Ishikawa (cell line): ENCODE measurements at regions not wholly inside any gene's neighbourhood (a gene's known extent, or its start where the extent isn't known, plus 50 kb on each side); places are given as distances from the start of the nearest gene placed in this dataset.

Experiments
- CEBPB ChIP-seq: IDR thresholded peaks from 2 replicates; pipeline ENCODE4 v1.6.1; 2012
- CREB1 ChIP-seq: IDR thresholded peaks from 2 replicates; pipeline ENCODE4 v1.6.1; 2012; ENCODE audit warnings: low read depth
- EGR1 ChIP-seq: IDR thresholded peaks from 2 replicates; pipeline ENCODE4 v1.6.1; 2012
- EP300 ChIP-seq: IDR thresholded peaks from 2 replicates; pipeline ENCODE4 v1.6.1; 2012; ENCODE audit warnings: borderline replicate concordance
- FOXM1 ChIP-seq: IDR thresholded peaks from 2 replicates; pipeline ENCODE4 v1.6.1; 2012; ENCODE audit warnings: low read depth, borderline replicate concordance
- MAX ChIP-seq: IDR thresholded peaks from 2 replicates; pipeline ENCODE4 v1.6.1; 2012
- NFIC ChIP-seq: IDR thresholded peaks from 2 replicates; pipeline ENCODE4 v1.6.1; 2012
- RAD21 ChIP-seq: IDR thresholded peaks from 2 replicates; pipeline ENCODE4 v1.6.1; 2012; ENCODE audit warnings: low read depth
- TAF1 ChIP-seq: IDR thresholded peaks from 2 replicates; pipeline ENCODE4 v1.6.1; 2012; ENCODE audit warnings: low read depth, mild to moderate bottlenecking
- TCF12 ChIP-seq: IDR thresholded peaks from 2 replicates; pipeline ENCODE4 v1.6.1; 2012; ENCODE audit warnings: low read depth
- TEAD4 ChIP-seq: IDR thresholded peaks from 2 replicates; pipeline ENCODE4 v1.6.1; 2012
- YY1 ChIP-seq: IDR thresholded peaks from 2 replicates; pipeline ENCODE4 v1.6.1; 2012; ENCODE audit warnings: low read depth
- ZBTB7A ChIP-seq: IDR thresholded peaks from 2 replicates; pipeline ENCODE4 v1.6.1; 2012; ENCODE audit warnings: low read depth
- TF ChIP-seq, protein P1 (sequence below): IDR thresholded peaks from 2 replicates; pipeline ENCODE4 v1.6.1; 2012; ENCODE audit warnings: low read depth, mild to moderate bottlenecking
- TF ChIP-seq, protein P2 (sequence below): IDR thresholded peaks from 2 replicates; pipeline ENCODE4 v1.6.1; 2012

GRCh38 chr12:114229150-114229549 is 176.8 kb downstream of the TBX5 start:
- TF ChIP-seq, protein P1, sequence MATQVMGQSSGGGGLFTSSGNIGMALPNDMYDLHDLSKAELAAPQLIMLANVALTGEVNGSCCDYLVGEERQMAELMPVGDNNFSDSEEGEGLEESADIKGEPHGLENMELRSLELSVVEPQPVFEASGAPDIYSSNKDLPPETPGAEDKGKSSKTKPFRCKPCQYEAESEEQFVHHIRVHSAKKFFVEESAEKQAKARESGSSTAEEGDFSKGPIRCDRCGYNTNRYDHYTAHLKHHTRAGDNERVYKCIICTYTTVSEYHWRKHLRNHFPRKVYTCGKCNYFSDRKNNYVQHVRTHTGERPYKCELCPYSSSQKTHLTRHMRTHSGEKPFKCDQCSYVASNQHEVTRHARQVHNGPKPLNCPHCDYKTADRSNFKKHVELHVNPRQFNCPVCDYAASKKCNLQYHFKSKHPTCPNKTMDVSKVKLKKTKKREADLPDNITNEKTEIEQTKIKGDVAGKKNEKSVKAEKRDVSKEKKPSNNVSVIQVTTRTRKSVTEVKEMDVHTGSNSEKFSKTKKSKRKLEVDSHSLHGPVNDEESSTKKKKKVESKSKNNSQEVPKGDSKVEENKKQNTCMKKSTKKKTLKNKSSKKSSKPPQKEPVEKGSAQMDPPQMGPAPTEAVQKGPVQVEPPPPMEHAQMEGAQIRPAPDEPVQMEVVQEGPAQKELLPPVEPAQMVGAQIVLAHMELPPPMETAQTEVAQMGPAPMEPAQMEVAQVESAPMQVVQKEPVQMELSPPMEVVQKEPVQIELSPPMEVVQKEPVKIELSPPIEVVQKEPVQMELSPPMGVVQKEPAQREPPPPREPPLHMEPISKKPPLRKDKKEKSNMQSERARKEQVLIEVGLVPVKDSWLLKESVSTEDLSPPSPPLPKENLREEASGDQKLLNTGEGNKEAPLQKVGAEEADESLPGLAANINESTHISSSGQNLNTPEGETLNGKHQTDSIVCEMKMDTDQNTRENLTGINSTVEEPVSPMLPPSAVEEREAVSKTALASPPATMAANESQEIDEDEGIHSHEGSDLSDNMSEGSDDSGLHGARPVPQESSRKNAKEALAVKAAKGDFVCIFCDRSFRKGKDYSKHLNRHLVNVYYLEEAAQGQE = no peak
- TF ChIP-seq EP300 (no peak), TEAD4 (no peak), CEBPB (no peak)

DNA sequence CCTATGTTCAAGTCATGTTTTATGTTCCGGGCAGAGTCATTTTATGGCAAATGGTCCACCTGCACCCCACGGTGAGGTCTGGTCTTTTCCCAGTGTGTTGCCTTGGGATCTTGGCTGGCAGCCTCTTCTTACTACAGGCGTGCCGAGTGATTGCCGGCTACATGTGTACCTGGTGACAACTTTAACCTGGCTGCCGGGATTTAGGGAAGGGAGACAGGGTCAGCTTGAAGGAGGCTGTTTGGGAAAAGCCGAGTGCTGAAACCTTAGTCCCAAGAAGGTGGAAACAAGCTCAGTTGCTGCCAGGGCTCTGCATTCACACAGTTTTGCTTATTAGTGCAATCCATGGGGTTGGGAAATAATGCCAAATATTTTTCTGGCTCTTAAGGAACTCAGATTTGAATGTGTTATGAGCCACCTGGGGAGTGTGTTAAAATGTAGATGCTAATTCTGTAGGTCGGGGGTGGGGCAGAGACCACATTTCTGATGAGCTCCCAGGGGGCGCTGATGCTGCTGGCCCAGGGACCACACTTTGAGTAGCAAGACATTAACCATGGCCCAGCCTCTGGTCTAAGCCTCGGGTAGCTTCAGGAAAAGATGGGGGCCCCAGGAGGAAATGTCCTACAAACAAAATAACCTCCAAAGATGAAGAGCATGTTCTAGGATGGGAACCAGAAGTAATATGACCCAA is 179.6 kb downstream of the TBX5 start:
- TF ChIP-seq EGR1 (no peak), CREB1 (no peak), ZBTB7A (no peak), TEAD4 (no peak), CEBPB (no peak), RAD21 (no peak), FOXM1 (no peak), MAX (no peak)
- TF ChIP-seq, protein P2, sequence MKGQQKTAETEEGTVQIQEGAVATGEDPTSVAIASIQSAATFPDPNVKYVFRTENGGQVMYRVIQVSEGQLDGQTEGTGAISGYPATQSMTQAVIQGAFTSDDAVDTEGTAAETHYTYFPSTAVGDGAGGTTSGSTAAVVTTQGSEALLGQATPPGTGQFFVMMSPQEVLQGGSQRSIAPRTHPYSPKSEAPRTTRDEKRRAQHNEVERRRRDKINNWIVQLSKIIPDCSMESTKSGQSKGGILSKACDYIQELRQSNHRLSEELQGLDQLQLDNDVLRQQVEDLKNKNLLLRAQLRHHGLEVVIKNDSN = no peak

- TF ChIP-seq NFIC (no peak), TAF1 (no peak), MAX (no peak), TEAD4 (no peak), EP300 (no peak), ZBTB7A (no peak), RAD21 (no peak), TCF12 (no peak)
These were observed 183.8 kb downstream of the TBX5 start for GRCh38 chr12:114221957-114222630.

DNA sequence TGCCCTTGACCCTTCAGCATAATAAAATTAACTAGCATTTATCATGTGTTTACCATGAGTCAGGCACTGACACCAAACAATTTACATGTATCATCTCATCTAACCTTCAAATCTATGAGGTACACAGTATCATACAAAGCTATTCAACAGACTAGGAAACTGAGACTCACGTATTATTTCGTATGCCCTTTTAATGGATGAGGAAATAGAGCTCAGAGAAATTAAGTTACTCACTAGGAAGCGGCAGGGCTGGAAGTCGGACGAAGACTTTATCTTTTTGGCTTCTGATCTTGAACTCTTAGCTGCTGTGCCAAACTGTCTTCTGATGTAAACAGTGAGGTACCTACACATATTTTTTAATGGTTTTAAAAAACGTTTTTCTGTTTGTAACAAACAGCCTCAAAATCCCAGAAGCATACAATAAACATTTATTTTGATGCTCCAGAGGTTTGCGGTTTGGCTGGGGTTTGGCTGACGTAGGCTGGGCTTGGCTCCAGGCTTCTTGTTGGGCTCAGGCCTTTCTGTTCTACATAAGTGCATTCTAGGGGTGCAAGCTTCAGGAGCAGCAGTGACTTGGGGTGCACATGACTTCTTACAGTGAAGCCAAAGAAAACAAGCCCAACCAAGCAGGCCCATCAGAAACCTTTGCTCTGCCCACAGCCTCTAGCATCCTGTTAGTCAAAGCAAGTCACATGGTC is 184.7 kb downstream of the TBX5 start:
- TF ChIP-seq TAF1 (no peak), TCF12 (no peak), TEAD4 (no peak), EP300 (no peak), EGR1 (no peak), RAD21 (no peak), NFIC (no peak), FOXM1 (no peak), MAX (no peak), CREB1 (no peak), ZBTB7A (no peak)
- TF ChIP-seq, protein P2 = no peak
- TF ChIP-seq, protein P1 = no peak

GRCh38 chr12:114220311-114220710 is 185.6 kb downstream of the TBX5 start:
- TF ChIP-seq ZBTB7A = no peak
- TF ChIP-seq FOXM1 = no peak
- TF ChIP-seq, protein P2 = no peak
- no peak for TF ChIP-seq CREB1
- no peak for TF ChIP-seq EP300
- TF ChIP-seq MAX = no peak
- TF ChIP-seq TCF12 = no peak
- TF ChIP-seq EGR1 = no peak
- no peak for TF ChIP-seq NFIC
- TF ChIP-seq TAF1 = no peak
- no peak for TF ChIP-seq CEBPB
- TF ChIP-seq RAD21 = no peak
- TF ChIP-seq, protein P1 = no peak
- TF ChIP-seq YY1 = no peak
- no peak for TF ChIP-seq TEAD4
